A673 (cell line): ENCODE measurements at regions not wholly inside any gene's neighbourhood (a gene's known extent, or its start where the extent isn't known, plus 50 kb on each side); places are given as distances from the start of the nearest gene placed in this dataset.

ENCODE experiments used
- BruUV-seq: library from RNA; stranded (reverse); fragments of 400-500 nt; replicated peaks from 2 replicates; lab custom pipeline; 2021; lab: Mats Ljungman, UMichigan
- CTCF ChIA-PET: fragments of 300-600 bp; sonication (Branson Sonifier 250); formaldehyde crosslinking; loops from one replicate; lab custom pipeline; 2022; ENCODE audit warnings: antibody characterized with exemption; lab: Charles Lee
- POLR2A ChIA-PET: fragments of 300-600 bp; sonication (Branson Sonifier 250); formaldehyde crosslinking; loops from one replicate; lab custom pipeline; 2022; ENCODE audit warnings: antibody characterized with exemption; ENCODE audit not compliant: low non-redundant PET; lab: Charles Lee
- DNase-seq: peaks from one replicate; pipeline ENCODE4 v3.0.0-alpha.2; 2015; ENCODE audit warnings: low spot score
- H3K27ac ChIP-seq: fragments of 200-600 bp; sonication (generic); 2 replicates; pipeline ENCODE4 v1.5.1; 2016; ENCODE audit warnings: mixed run types, low read depth, mild to moderate bottlenecking, mixed read lengths, antibody characterized with exemption, low read length; ENCODE audit not compliant: poor library complexity, severe bottlenecking
- H3K27me3 ChIP-seq: fragments of 200-600 bp; sonication (generic); replicated peaks from 2 replicates; pipeline ENCODE4 v1.6.1; 2017; ENCODE audit warnings: mixed run types, low read depth, mild to moderate bottlenecking, mixed read lengths, antibody characterized with exemption, low read length; ENCODE audit not compliant: insufficient read depth, poor library complexity
- H3K36me3 ChIP-seq: fragments of 200-600 bp; sonication (generic); 2 replicates; pipeline ENCODE4 v1.6.1; 2016; ENCODE audit warnings: mixed run types, mild to moderate bottlenecking, mixed read lengths, antibody characterized with exemption, low read length; ENCODE audit not compliant: insufficient read depth, poor library complexity, severe bottlenecking
- H3K4me1 ChIP-seq: fragments of 200-600 bp; sonication (generic); 2 replicates; pipeline ENCODE4 v1.6.1; 2017; ENCODE audit warnings: mixed run types, mild to moderate bottlenecking, mixed read lengths, antibody characterized with exemption, low read length; ENCODE audit not compliant: insufficient read depth, poor library complexity, severe bottlenecking
- H3K4me3 ChIP-seq: fragments of 200-600 bp; sonication (generic); 2 replicates; pipeline ENCODE4 v1.5.1; 2016; ENCODE audit warnings: low read depth, mixed run types, mild to moderate bottlenecking, mixed read lengths, low read length; ENCODE audit not compliant: poor library complexity, severe bottlenecking
- H3K9me3 ChIP-seq: fragments of 200-600 bp; sonication (generic); 2 replicates; pipeline ENCODE4 v1.6.1; 2016; ENCODE audit warnings: mixed run types, low read depth, mild to moderate bottlenecking, mixed read lengths, antibody characterized with exemption, low read length; ENCODE audit not compliant: poor library complexity, severe bottlenecking
- CTCF ChIP-seq: fragments of 300-800, 200-600 bp; sonication (generic); conservative IDR thresholded peaks from 2 replicates; pipeline ENCODE4 v1.5.1; 2017; ENCODE audit warnings: low read depth, mild to moderate bottlenecking, antibody characterized with exemption, low read length, moderate library complexity, mixed read lengths
- EZH2 ChIP-seq: fragments of 200-600 bp; sonication (generic); IDR thresholded peaks from 2 replicates; pipeline ENCODE4 v1.6.1; 2017; ENCODE audit warnings: borderline replicate concordance, low read depth, mild to moderate bottlenecking, mixed read lengths, antibody characterized with exemption, low read length; ENCODE audit not compliant: poor library complexity, severe bottlenecking
- intact Hi-C: fragments of 100-400 bp; cut with micrococcal nuclease; formaldehyde crosslinking; loops from one replicate; pipeline ENCODE4 v1.10.0; 2022; ENCODE audit not compliant: unreplicated experiment

- H3K4me1 ChIP-seq, result no peaks in the 10 kb centered on the region
- H3K4me3 ChIP-seq, result no peak overlapping the region
- H3K27ac ChIP-seq, result no peak overlapping the region
- intact Hi-C loops, result no loop called here
- H3K27me3 ChIP-seq, result peaks cover 38% of the 10 kb centered on the region
- CTCF ChIA-PET, result no interaction called here
- TF ChIP-seq CTCF, result no peak
- no peak for TF ChIP-seq EZH2
- H3K36me3 ChIP-seq, result no peaks in the 10 kb centered on the region
- DNase-seq, result no peak
- POLR2A ChIA-PET, result no interaction called here
- BruUV-seq, result no TSS peak
- H3K9me3 ChIP-seq, result no peaks in the 10 kb centered on the region
Measured at GRCh38 chr22:47847131-47847890, 1084.9 kb downstream of the TBC1D22A start.

DNA sequence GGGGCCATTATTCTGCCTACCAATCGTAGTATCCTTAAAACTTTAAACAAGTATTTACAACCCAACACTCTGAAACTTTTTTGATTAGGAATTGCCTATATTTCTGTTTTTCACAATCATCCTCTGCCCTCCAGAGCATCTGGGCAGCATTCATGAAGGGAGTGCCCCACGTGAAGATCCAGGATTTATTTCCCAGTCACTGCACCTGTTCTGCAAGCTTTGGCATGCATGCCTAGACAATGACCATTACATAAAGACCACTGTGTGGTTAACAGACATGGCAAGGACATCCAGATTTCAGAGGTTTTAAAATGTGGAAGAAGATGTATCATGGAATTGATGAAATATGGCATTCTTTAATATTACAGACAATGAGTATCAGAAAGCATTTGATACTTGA lies 1083.8 kb downstream of the TBC1D22A start:
- Histone ChIP-seq H3K27me3 (peaks cover 36% of the 10 kb centered on the region), H3K36me3 (no peaks in the 10 kb centered on the region), H3K9me3 (no peaks in the 10 kb centered on the region), H3K4me1 (no peaks in the 10 kb centered on the region), H3K27ac (no peak overlapping the region), H3K4me3 (no peak overlapping the region)
- no TSS peak for BruUV-seq
- POLR2A ChIA-PET, result no interaction called here
- intact Hi-C loops, result no loop called here
- TF ChIP-seq CTCF (no peak), EZH2 (no peak)
- DNase-seq, result no peak
- CTCF ChIA-PET, result no interaction called here

DNA sequence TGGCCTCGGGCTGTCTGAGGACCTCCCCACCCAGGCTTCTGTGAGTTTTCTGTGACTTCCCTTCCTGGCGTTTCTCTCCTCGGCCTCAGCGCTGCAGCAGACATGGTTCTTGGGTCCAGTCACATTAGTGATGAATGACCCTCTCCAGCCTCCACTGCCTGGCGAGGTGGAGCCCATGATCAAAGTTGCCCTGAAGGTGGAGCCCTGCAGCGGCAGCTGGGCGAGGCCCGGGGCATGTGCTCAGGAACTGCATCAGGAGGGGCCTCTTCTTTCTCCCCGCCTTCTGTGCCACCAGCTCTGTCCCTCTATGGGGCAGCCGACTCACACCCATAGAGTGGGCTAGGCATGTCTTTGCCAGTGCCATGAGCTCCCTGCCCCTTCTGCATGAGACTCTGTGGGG lies 1079.7 kb downstream of the TBC1D22A start:
- ChIA-PET POLR2A (no interaction called here), CTCF (no interaction called here)
- peaks cover 41% of the 10 kb centered on the region for H3K27me3 ChIP-seq
- H3K27ac ChIP-seq, result no peak overlapping the region
- H3K36me3 ChIP-seq, result no peaks in the 10 kb centered on the region
- no peaks in the 10 kb centered on the region for H3K4me1 ChIP-seq
- intact Hi-C loops, result no loop called here
- DNase-seq, result no peak
- no peaks in the 10 kb centered on the region for H3K9me3 ChIP-seq
- TF ChIP-seq CTCF (no peak), EZH2 (no peak)
- no TSS peak for BruUV-seq
- no peak overlapping the region for H3K4me3 ChIP-seq
